NCI-H345 treated with DMSO at 0.1 percent for 48 hours (cell line): ENCODE measurements at regions not wholly inside any gene's neighbourhood (a gene's known extent, or its start where the extent isn't known, plus 50 kb on each side); places are given as distances from the start of the nearest gene placed in this dataset.

Source experiments
- DNase-seq: peaks from one replicate; lab custom pipeline; 2025; ENCODE audit not compliant: unreplicated experiment; lab: John Stamatoyannopoulos, UW

DNA sequence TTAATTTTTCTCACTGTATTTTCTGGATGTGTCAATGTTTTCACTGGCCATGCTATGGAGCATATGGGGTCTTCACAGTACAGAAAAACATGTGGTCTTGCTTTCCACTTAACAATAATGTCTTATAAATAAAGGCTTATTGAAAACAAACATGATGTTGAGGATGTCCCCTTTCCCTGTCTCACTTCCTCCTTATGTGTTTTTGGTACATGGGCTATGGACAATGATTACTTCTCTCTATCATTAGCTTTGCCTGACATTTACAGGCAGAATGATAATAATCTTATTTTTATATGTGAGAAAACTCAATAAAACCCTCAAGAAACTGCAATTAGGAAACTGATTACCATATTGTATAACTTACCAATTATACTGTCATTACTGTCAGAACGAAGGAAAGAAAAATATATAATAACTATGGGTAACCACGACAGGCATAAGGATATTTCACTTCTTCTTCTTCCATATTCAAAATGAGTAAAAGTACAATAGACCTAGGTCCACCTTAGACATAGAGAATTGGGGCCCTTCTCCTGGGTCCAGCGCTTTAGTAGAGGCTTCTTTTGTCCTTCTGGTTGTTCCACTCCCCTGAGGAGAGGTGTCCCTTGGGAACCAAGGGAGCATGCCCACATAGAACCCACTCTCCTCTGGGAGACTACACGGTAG lies 375.0 kb downstream of the MAN2A1 start:
- DNase-seq = no peak

DNA sequence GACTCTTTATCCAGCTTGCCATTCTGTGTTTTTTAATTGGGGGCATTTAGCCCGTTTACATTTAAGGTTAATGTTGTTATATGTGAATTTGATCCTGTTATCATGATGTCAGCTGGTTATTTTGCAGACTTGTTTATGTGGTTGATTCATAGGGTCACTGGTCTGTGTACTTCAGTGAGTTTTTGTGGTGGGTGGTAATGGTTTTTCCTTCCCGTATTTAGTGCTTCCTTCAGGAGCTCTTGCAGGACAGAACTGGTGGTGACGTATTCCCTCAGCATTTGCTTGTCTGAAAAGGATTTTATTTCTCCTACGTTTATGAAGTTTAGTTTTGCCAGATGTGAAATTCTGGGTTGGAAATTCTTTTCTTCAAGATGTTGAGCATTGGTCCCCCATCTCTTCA lies 381.1 kb downstream of the MAN2A1 start:
- no peak for DNase-seq

GRCh38 chr5:110072651-110073050 lies 382.9 kb downstream of the MAN2A1 start:
- no peak for DNase-seq

- no peak for DNase-seq
These were observed 383.8 kb downstream of the MAN2A1 start for GRCh38 chr5:110073534-110073933.

GRCh38 chr5:110075656-110076055 lies 385.9 kb downstream of the MAN2A1 start:
- no peak for DNase-seq

DNA sequence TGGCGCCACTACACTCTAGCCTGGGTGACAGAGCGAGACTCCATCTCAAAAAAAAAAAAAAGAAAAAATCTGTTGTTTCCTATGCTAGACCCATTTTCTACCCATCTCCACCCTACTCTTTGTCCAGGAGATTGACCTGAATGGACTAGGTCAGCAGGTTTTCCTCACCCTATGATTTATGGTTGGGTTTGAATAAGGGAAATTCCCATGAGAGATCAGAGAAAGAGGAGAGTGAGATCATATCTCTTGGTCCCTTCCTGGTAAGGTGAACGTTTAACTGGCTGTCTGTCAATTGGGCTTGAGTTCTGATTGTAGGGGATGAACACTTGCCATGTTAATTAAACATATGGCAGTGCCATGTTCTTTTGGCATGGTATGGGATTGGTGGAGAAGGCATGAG lies 387.4 kb downstream of the MAN2A1 start:
- no peak for DNase-seq

DNA sequence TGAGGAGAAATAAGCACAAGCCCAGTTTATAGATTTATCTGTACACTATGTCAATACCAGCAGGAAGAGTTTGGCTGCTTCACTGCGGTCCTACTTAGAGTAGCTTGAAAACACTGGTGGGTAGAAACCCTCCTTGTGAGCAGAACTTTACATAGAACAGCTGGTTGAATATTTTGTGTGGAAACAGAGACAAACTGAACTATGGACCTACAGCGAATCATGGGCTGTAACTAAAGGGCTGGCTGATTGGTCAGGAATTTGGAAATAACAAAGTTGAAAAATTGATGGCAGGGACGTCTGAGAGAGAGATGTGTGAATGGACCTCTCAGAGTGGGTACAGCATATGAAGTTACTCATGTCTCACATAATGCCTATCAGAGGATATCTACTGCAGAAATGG lies 392.5 kb downstream of the MAN2A1 start:
- DNase-seq = no peak

DNA sequence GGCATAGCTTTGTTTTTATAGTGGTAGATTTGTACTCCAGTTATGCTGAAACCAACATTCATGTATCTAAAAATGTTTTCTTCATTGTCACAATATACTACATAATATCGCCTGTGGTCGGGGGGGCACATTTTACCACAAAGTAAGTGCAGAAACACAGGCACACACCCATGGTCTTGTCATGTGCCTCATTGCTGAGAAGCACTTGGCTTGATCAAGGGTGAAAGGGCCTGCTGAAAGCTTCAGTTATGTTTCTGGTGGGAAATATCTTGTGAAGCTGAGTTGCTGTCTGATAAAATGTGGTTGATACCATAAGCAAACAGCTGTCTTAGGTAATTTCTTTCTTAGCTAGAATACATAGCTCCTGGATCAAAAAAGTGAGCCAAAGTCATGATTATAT lies 393.1 kb downstream of the MAN2A1 start:
- no peak for DNase-seq

DNA sequence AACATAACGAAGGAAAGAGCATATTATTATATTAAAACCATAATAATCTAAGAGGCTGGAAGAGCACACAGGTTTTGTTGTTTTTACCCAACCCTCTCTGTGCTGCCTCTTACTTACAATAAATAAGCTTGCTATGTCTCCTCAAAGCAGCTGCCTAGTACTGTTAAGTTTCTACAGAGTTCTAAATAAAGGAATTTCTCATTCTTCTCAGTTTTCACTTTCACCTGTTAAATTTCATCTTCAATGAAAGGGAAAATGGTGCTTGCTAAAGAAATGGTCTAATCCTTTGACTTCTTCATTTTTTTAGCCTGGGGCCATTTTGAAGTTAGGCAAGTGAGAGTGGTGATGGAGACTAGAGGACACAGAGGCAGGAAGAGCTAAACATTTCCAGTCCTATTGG lies 396.1 kb downstream of the MAN2A1 start:
- DNase-seq = no peak

DNA sequence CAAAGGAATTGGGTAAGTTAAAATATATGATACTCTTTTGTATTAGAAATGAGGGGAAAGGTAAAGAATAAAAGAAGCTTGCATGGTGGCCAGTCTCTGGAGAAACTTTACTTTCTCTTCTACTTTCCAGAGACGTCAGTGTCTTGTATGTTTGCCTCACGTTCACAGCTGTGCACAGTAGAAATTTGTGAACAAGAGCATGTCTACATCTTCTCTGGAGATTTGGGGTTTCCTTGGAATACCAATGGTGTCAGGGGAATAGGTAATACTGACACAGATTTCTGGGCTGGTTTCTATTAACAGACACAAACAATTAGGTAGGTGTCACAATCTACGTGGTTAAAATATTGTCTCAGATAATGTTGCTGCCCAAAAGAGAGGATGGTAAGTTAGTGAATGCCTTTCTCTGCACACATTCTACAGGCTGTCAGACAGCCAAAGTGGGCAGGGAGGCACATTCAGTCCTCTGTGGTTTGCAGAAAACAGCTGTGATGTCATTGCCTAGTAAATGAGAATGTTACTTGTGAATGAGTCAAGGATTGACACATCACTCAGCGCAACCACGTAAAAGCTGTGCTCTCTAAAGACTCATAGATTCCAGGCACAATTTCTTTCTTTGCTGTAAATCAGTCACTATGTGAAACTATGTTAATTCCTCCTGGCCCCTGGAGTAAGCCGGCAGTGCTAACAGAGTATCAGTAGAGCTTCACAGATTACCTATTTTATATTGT lies 397.1 kb downstream of the MAN2A1 start:
- DNase-seq = no peak

GRCh38 chr5:110087829-110088228 lies 398.1 kb downstream of the MAN2A1 start:
- DNase-seq = no peak

DNA sequence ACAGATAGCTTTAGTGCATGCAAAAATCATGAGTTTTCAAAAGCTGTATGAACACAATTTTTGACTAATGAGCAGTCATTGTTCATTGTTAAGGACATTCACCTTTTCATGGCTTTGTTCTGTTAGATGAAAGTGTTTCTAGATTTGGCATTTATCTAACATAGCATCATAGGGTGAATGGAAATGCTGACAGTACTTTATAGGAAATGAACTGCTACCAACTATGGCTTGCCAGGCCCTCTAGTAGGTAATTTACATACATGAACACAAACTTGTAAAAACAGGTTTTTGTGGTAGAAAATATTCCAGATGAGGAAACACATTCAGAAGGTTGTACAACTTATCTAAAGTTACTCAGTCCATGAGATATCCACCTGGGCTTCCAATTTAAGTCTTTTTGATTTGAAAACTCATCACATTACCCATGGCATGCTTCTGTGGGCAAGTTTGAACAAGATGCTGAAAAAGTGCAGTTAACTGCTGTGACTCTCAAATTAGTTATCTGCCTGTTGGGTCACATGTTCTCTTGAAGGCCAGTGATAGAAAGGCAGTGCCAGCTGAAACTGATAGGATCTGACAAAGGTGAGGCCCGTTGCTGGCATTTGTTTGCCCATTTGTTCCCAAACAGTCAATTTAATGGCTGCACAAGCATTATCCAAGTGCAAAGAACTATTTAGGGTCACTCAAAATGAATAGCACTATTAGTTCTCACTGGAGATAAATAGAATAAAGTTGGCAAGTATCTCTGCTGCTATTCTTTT lies 399.1 kb downstream of the MAN2A1 start:
- no peak for DNase-seq

- DNase-seq = no peak
These were observed 403.4 kb downstream of the MAN2A1 start for GRCh38 chr5:110092955-110093785.

GRCh38 chr5:110094109-110094508 lies 404.4 kb downstream of the MAN2A1 start:
- DNase-seq = no peak

DNA sequence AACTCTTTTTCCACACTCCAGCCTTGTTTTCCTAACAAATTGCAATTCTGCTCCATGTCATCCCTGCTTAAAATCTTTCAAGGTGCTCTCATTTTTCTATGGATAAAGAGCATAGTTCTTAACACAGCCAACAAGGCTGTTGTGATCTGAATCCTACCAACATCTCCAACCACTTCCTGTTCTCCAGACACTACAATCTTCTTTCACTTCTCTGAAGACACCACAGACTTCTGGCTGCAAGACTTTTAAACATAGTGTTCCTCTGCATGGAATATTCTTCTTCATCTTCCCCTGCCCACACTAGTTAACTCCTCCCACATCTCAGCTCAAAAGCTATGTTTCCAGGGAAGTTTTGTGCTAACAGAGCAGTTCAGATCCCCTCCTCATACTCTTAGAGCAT lies 404.8 kb downstream of the MAN2A1 start:
- DNase-seq = no peak

GRCh38 chr5:110096419-110096818 lies 406.7 kb downstream of the MAN2A1 start:
- DNase-seq = no peak

DNA sequence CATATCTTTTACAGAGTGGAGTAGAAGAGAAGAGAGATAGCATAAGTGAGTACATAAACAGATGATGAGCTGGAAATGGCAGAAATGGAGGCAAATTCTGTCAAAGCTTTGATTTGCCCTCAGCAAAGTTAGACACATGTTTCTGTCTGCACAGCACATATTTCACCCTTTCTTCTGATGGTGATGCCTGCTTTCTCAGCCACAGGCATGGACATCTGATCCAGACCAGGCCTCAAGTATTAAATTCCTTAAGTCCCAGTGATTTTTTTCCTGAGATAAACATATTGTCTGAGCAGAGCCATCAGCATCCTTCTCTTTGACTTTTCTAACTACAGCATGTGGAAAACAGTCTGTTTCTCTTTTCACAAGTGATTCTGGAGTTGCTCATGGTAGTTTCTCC lies 409.8 kb downstream of the MAN2A1 start:
- no peak for DNase-seq

DNA sequence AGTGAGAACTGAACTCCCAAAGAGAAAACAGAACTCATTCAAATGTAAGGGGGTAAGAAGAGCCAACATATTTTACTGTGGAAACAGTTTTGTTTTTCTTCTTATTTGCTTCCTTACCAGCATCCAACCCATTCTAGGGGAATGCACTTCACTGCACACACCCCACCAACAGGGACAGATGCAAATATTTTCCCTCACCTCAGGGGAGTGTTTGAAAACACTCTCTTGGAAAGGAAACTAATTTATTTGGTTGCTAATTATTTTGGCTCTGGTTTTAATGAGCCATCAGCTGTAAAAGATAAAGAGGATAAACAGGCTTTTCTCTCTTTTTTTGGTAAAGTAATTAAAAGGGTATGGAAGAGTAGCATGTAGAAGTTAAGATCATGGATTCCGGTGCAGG lies 413.4 kb downstream of the MAN2A1 start:
- no peak for DNase-seq

- DNase-seq = no peak
These were observed 414.5 kb downstream of the MAN2A1 start for GRCh38 chr5:110104060-110104725.

GRCh38 chr5:110104726-110105669 lies 415.3 kb downstream of the MAN2A1 start:
- DNase-seq = no peak
